Erythroblast (primary cell): ENCODE measurements at regions not wholly inside any gene's neighbourhood (a gene's known extent, or its start where the extent isn't known, plus 50 kb on each side); places are given as distances from the start of the nearest gene placed in this dataset.

Experiments used
- GATA1 ChIP-seq: IDR thresholded peaks from 2 replicates; pipeline ENCODE4 v1.6.1; 2011; ENCODE audit warnings: low read depth, mild to moderate bottlenecking, control low read depth, low read length, moderate library complexity
- POLR2A ChIP-seq: IDR thresholded peaks from 2 replicates; pipeline ENCODE4 v1.6.1; 2011; ENCODE audit warnings: mild to moderate bottlenecking, low read length

GRCh38 chr11:114816791-114817190 is 138.5 kb downstream of the NXPE2 start:
- TF ChIP-seq POLR2A (no peak), GATA1 (no peak)
